ENCODE measurements at regions not wholly inside any gene's neighbourhood (a gene's known extent, or its start where the extent isn't known, plus 50 kb on each side); places are given as distances from the start of the nearest gene placed in this dataset.

DNA sequence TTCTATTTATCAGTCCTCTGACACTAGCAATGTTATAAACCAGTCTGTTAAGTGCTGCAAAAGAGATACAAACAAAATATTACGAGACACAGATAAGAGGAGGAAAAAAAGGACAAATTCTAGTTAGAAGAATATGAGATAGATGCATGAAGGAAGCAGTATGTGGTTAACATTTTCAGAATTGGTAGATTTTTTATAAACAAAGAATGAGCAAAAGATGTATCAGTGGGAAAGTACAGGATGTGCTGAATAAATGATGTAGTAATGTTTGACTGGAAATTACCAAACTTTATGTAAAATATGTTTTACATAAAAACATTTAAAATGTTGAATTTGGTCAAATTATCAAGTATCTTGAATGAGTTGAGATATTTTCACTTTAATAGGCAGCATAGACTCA is 574.2 kb downstream of the NUF2 start:
- no peak overlapping the region for H3K4me3 ChIP-seq (replicated peaks; ENCODE audit: low read depth, low read length)
- no peak for DNase-seq (ENCODE audit: extremely low read depth, low read depth)
- TF ChIP-seq, protein P1, sequence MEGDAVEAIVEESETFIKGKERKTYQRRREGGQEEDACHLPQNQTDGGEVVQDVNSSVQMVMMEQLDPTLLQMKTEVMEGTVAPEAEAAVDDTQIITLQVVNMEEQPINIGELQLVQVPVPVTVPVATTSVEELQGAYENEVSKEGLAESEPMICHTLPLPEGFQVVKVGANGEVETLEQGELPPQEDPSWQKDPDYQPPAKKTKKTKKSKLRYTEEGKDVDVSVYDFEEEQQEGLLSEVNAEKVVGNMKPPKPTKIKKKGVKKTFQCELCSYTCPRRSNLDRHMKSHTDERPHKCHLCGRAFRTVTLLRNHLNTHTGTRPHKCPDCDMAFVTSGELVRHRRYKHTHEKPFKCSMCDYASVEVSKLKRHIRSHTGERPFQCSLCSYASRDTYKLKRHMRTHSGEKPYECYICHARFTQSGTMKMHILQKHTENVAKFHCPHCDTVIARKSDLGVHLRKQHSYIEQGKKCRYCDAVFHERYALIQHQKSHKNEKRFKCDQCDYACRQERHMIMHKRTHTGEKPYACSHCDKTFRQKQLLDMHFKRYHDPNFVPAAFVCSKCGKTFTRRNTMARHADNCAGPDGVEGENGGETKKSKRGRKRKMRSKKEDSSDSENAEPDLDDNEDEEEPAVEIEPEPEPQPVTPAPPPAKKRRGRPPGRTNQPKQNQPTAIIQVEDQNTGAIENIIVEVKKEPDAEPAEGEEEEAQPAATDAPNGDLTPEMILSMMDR (IDR thresholded peaks at IDR 0.05; ENCODE audit: low read depth, low read length, missing control alignments), result no peak

DNA sequence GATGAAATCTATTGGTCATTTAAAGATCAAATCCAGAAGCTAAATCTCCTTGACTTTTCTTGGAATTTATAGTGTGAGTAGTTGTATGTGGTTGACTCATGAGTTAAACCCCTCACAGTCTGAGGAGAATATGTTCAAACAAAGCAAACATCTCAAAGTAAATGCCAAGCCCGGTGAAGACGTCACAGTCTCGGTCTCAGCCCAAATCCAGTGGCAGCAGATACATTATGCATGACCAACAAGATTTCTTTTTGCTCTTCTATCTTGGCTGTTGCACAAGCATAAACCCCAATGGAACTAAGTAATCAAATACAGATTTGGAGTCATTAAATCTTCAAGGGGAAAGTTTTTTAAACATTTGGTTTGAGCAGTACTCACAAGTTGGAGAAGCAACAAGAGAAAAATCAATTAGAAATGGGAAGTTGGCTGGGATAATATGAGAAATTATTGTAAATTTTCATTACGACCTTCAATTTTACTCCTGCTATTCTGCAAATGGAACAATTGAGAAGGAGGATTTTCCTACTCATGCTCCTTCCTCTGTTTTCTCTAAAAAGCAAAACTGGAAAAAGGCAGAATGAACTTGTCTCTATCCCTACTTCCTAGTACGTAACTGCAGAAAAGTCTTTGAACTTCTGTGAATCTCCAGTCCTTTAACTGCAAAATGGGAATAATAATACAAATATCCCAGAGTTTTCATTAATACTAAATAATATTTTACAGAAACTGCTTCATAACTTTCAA is 575.8 kb downstream of the NUF2 start:
- peak; percentile 37 for DNase-seq (ENCODE audit: extremely low read depth, low read depth)
- H3K4me3 ChIP-seq (replicated peaks; ENCODE audit: low read depth, low read length), result no peak overlapping the region
- TF ChIP-seq, protein P1 (IDR thresholded peaks at IDR 0.05; ENCODE audit: low read depth, low read length, missing control alignments), result no peak

DNA sequence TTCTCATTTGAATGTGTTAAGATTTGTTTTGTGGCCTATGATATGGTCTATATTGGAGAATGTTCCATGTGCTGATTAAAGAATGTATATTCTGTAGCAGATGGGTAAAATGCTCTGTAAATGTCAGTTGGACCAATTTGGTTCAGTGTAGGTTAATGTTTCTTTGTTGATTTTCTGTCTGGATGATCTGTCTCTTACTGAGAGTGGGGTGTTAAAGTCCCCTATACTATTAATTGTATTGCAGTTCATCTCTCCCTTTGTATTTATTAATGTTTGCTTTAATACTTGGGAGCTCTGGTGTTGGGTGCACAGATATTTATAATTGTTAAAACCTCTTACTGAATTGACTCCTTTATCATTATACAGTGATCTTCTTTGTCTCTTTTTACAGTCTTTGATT is 584.5 kb downstream of the NUF2 start:
- no peak for DNase-seq (ENCODE audit: extremely low read depth, low read depth)
- no peak overlapping the region for H3K4me3 ChIP-seq (replicated peaks; ENCODE audit: low read depth, low read length)
- TF ChIP-seq, protein P1 (IDR thresholded peaks at IDR 0.05; ENCODE audit: low read depth, low read length, missing control alignments), result no peak

DNA sequence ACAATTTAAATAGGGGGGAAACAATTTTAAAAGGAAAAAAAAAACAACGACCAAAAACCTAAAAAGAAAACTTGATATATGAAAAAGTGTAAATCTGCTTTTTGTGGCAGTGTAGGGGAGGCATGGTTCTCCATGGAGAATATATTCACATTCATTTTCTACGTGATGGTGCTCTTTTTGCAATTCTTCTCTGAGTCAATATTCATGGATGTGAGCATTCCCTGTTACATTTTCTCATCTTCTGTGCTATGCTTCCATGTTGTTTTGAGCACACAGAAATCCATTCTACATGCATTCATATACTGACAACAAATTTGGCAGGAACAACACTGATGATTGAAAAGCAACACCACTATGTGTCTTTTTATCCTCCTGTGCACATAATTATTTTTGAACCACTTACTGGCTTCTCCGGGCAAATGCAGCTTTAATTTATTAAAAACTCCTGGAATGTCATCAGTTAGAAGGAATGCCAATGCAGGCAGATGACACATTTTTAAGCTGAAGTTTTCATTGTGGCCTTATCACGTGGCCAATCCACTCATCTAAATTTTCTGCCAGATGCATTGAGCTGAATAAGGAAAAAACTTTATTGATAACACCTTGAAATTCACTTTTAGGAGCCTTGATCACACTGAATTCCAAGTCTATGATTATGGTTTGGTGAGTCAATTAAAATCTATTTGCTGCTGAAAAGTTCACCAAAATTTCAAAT is 590.6 kb downstream of the NUF2 start:
- peak; percentile 21 for DNase-seq (ENCODE audit: extremely low read depth, low read depth)
- no peak overlapping the region for H3K4me3 ChIP-seq (replicated peaks; ENCODE audit: low read depth, low read length)
- TF ChIP-seq, protein P1 (IDR thresholded peaks at IDR 0.05; ENCODE audit: low read depth, low read length, missing control alignments), result no peak

DNA sequence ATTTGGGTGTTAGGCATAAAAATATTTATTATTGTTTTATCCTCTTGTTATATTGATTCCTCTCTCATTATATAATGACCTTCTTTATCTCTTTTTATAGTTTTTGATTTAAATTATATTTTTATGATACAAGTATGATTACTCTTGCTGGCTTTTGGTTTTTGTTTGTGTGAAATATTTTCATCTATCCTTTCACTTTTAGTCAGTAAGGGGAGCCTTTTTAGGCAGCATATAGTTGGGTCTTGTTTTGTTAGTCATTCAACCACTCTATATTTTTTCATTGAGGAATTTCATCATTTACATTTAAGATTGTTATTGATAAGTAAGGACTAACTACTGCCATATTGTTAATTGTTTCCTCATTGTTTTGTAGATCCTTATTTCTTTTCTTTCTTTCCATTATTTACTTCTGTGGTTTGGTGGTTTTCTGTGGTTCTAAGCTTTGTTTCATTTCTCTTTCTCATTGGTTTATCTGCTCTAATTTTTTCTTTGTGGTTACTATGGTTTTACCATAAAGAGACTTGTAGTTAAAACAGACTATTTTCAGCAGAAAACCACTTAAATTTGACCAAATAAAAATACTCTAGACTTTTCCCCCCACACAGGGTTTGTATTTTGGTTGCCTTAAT is 593.1 kb downstream of the NUF2 start:
- no peak overlapping the region for H3K4me3 ChIP-seq (replicated peaks; ENCODE audit: low read depth, low read length)
- peak; percentile 26 for DNase-seq (ENCODE audit: extremely low read depth, low read depth)
- TF ChIP-seq, protein P1 (IDR thresholded peaks at IDR 0.05; ENCODE audit: low read depth, low read length, missing control alignments), result no peak

DNA sequence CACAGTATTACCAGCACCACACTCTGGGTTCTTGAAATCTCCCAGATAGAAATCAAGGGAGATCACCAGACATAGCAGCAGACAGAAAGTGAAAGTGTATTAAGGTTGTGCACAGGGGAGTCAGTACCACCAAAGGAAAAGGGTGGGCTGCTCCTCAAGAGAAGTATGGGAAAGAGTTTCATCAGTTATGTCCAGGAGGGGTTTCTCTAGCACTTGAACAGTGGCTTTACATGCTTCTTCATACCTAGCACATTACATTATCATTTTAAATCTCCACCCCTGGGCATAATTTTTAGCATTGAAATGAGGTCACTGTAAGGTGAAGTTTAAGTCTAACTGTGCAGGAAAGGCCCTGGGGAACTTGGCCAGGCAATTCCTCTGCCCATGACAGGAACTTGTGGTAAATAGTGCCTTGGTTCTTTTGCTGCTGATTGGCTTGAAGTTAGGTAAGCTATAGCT is 601.0 kb downstream of the NUF2 start:
- TF ChIP-seq, protein P1 (IDR thresholded peaks at IDR 0.05; ENCODE audit: low read depth, low read length, missing control alignments), result no peak
- no peak overlapping the region for H3K4me3 ChIP-seq (replicated peaks; ENCODE audit: low read depth, low read length)
- no peak for DNase-seq (ENCODE audit: extremely low read depth, low read depth)
